Smooth muscle cell (in vitro differentiated cells): ENCODE measurements at regions not wholly inside any gene's neighbourhood (a gene's known extent, or its start where the extent isn't known, plus 50 kb on each side); places are given as distances from the start of the nearest gene placed in this dataset.

Experiments used
- DNase-seq: peaks from one replicate; lab custom pipeline; 2025; ENCODE audit not compliant: unreplicated experiment; lab: John Stamatoyannopoulos, UW
- H2AFZ ChIP-seq: fragments of 200-600 bp; sonication (generic); 2 replicates; pipeline ENCODE4 v1.6.0; 2016; ENCODE audit warnings: antibody characterized with exemption, low read depth, mild to moderate bottlenecking
- H3F3A ChIP-seq: fragments of 200-600 bp; sonication (generic); 2 replicates; pipeline ENCODE4 v1.6.0; 2017; ENCODE audit warnings: antibody characterized with exemption, low read depth
- H3K27ac ChIP-seq: fragments of 200-600 bp; sonication (generic); 2 replicates; pipeline ENCODE4 v1.5.1; 2016; ENCODE audit warnings: low read depth, mild to moderate bottlenecking
- H3K27me3 ChIP-seq: fragments of 200-600 bp; sonication (generic); 2 replicates; pipeline ENCODE4 v1.6.1; 2016; ENCODE audit warnings: low read depth, mild to moderate bottlenecking
- H3K36me3 ChIP-seq: fragments of 200-600 bp; sonication (generic); 2 replicates; pipeline ENCODE4 v1.5.1; 2016; ENCODE audit warnings: low read depth
- H3K4me1 ChIP-seq: fragments of 200-600 bp; sonication (generic); 2 replicates; pipeline ENCODE4 v1.5.1; 2016; ENCODE audit warnings: low read depth
- H3K4me2 ChIP-seq: fragments of 200-600 bp; sonication (generic); 2 replicates; pipeline ENCODE4 v1.6.0; 2016; ENCODE audit warnings: mild to moderate bottlenecking
- H3K4me3 ChIP-seq: fragments of 200-600 bp; sonication (generic); 2 replicates; pipeline ENCODE4 v1.5.1; 2016; ENCODE audit warnings: mild to moderate bottlenecking
- H3K79me2 ChIP-seq: fragments of 200-600 bp; sonication (generic); 2 replicates; pipeline ENCODE4 v1.6.0; 2016; ENCODE audit warnings: low read depth, mild to moderate bottlenecking
- H3K9ac ChIP-seq: fragments of 200-600 bp; sonication (generic); 2 replicates; pipeline ENCODE4 v1.6.0; 2016; ENCODE audit warnings: low read depth
- H3K9me3 ChIP-seq: fragments of 200-600 bp; sonication (generic); replicated peaks from 2 replicates; pipeline ENCODE4 v1.5.1; 2016; ENCODE audit warnings: low read depth
- H4K20me1 ChIP-seq: fragments of 200-600 bp; sonication (generic); 2 replicates; pipeline ENCODE4 v1.6.0; 2016; ENCODE audit warnings: low read depth
- CTCF ChIP-seq: fragments of 200-600 bp; sonication (generic); IDR thresholded peaks from 2 replicates; pipeline ENCODE4 v1.5.1; 2017; ENCODE audit warnings: borderline replicate concordance, mild to moderate bottlenecking, antibody characterized with exemption; ENCODE audit not compliant: insufficient read depth, poor library complexity, severe bottlenecking
- WGBS: methylation state at CpG from one replicate; pipeline ENCODE4 v1.1.7; 2016; ENCODE audit warnings: low lambda C conversion rate; 5-methylcytosine and 5-hydroxymethylcytosine counted together

DNA sequence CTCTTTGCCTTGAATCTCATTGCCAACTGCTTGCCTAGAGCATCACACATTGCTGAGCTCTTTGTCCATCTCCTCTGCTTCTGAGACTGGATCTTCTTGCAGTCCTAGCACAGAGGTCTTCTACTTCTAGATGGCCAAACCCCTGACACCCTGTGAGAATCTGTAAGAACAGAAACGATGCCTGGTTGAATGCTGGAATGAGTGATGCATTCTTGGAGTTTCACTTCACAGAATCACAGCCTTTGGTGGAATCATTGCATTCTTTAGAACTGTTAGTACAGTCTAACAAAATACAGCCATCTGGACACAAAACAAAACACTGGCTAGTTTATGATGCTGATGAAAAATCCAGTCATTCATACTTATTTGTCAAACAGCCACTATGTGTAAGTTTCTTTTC lies 141.7 kb upstream of the ITGB1 start:
- Histone ChIP-seq H3K9ac (no peak overlapping the region), H4K20me1 (no peaks in the 10 kb centered on the region), H3K79me2 (no peaks in the 10 kb centered on the region), H3K36me3 (no peaks in the 10 kb centered on the region), H3K4me3 (no peak overlapping the region), H3F3A (no peaks in the 10 kb centered on the region), H3K27ac (no peak overlapping the region), H3K4me1 (no peaks in the 10 kb centered on the region), H3K9me3 (no peaks in the 10 kb centered on the region), H2AFZ (no peak overlapping the region), H3K4me2 (no peak overlapping the region), H3K27me3 (no peaks in the 10 kb centered on the region)
- DNase-seq = no peak
- no peak for TF ChIP-seq CTCF
- WGBS = 30% methylated on average over 1 of the region's 1 CpG

- Histone ChIP-seq H4K20me1 (no peaks in the 10 kb centered on the region), H3K9me3 (no peaks in the 10 kb centered on the region), H3K36me3 (no peaks in the 10 kb centered on the region), H3K79me2 (no peaks in the 10 kb centered on the region), H2AFZ (no peak overlapping the region), H3F3A (no peaks in the 10 kb centered on the region), H3K27ac (no peak overlapping the region), H3K9ac (no peak overlapping the region), H3K4me2 (no peak overlapping the region), H3K4me3 (no peak overlapping the region), H3K4me1 (no peaks in the 10 kb centered on the region), H3K27me3 (no peaks in the 10 kb centered on the region)
- WGBS = 94% methylated on average over 4 of the region's 4 CpGs
- no peak for TF ChIP-seq CTCF
- no peak for DNase-seq
These were observed 141.1 kb upstream of the ITGB1 start for GRCh38 chr10:33098951-33099663.

DNA sequence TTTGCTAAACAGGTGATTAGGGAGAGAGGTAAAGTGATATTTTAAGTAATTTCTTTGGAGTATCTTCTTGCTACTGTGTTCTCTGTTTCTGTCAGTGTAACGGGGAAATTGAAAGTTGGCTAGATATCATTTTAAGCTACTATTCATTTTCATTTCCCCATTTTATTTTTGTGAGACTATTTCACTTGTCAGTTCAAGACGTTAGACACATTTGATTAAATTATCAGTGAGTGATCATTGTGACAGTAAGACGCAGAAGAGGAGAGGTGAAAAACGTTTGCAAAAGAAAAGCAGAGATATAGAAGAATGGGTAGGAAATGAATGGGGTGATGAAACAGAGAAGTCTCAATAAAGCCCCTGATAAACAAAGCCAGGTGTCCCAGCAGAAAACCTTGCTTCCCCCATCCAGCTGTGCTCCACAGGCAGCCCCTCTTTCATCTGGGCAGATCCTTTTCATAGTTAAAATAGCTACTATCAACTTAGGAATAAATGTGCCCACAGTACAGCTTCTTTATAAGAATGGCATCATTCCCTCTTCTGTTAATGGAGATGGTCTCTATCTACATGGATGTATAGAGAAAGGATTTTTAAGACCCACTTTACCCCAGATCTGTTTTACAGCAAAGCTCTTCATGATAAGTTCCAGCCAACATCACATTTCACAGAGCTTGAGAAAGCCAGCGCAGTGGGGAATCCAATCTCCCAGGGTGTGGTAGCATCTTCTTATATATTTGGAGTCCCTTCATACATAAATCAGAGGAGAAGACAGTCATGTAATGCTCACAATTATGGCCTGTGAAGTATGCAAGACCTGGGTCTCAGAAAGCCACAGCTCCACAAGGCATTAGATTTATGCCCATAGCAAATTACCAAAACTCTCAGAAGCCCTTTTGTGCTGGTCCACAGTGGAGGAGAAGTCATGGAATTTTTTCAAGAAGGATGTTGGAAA lies 138.1 kb upstream of the ITGB1 start:
- Histone ChIP-seq H3K9ac (no peak overlapping the region), H3K4me3 (no peak overlapping the region), H3K4me1 (no peaks in the 10 kb centered on the region), H3K4me2 (no peak overlapping the region), H3K9me3 (no peaks in the 10 kb centered on the region), H3F3A (no peaks in the 10 kb centered on the region), H2AFZ (no peak overlapping the region), H3K79me2 (no peaks in the 10 kb centered on the region), H3K27me3 (no peaks in the 10 kb centered on the region), H3K27ac (no peak overlapping the region), H3K36me3 (no peaks in the 10 kb centered on the region), H4K20me1 (no peaks in the 10 kb centered on the region)
- no peak for TF ChIP-seq CTCF
- 74% methylated on average over 5 of the region's 5 CpGs for WGBS
- no peak for DNase-seq
